CD14-positive monocyte (primary cell): ENCODE measurements at regions not wholly inside any gene's neighbourhood (a gene's known extent, or its start where the extent isn't known, plus 50 kb on each side); places are given as distances from the start of the nearest gene placed in this dataset.

Source experiments
- DNase-seq, 3 donors: peaks; one replicate each; pipeline ENCODE4 v3.0.0-alpha.2; 2011 to 2022
- H2AFZ ChIP-seq: 2 replicates; pipeline ENCODE4 v1.6.0; 2012; ENCODE audit warnings: mild to moderate bottlenecking, low read depth, low read length, inconsistent platforms; ENCODE audit not compliant: insufficient read depth, poor library complexity, severe bottlenecking
- H3K27ac ChIP-seq, 2 donors: 1 replicate in 1 of 2; 2 replicates in 1 of 2; pipeline ENCODE4 v1.5.1; 2012 to 2013; ENCODE audit warnings: low read length in 2 of 2, control low read depth in 1 of 2, inconsistent platforms in 1 of 2, low read depth in 1 of 2, mild to moderate bottlenecking in 1 of 2
- H3K27me3 ChIP-seq, 2 donors: one replicate each; pipeline versions ENCODE4 v1.6.0 to v1.6.1; 2011 to 2013; ENCODE audit warnings: low read length in 2 of 2; ENCODE audit not compliant: control insufficient read depth in 2 of 2, insufficient read depth in 2 of 2
- H3K36me3 ChIP-seq, 2 donors: replicated peaks in 1 of 2; 1 replicate in 1 of 2; 2 replicates in 1 of 2; pipeline versions ENCODE4 v1.5.1 to v1.6.1; 2012 to 2013; ENCODE audit warnings: low read length in 2 of 2, control low read depth in 1 of 2, inconsistent platforms in 1 of 2, mild to moderate bottlenecking in 1 of 2; ENCODE audit not compliant: insufficient read depth in 2 of 2, control insufficient read depth in 1 of 2
- H3K4me1 ChIP-seq, 2 donors: 1 replicate in 1 of 2; 2 replicates in 1 of 2; pipeline versions ENCODE4 v1.5.1 to v1.6.1; 2012 to 2013; ENCODE audit warnings: low read length in 2 of 2, control low read depth in 1 of 2, inconsistent platforms in 1 of 2, mild to moderate bottlenecking in 1 of 2, moderate library complexity in 1 of 2; ENCODE audit not compliant: insufficient read depth in 2 of 2, control insufficient read depth in 1 of 2
- H3K4me2 ChIP-seq: replicated peaks from 2 replicates; pipeline ENCODE3; 2012; ENCODE audit warnings: low read length, moderate library complexity, mild to moderate bottlenecking; ENCODE audit not compliant: poor library complexity, severe bottlenecking; ENCODE audit errors: extremely low read depth
- H3K4me3 ChIP-seq, 3 experiments: fragments of 200-600 bp in 1 of 3; sonication (generic) in 1 of 3; replicated peaks in 1 of 3; 1 replicate in 2 of 3; 2 replicates in 1 of 3; pipeline ENCODE4 v1.5.1; 2011 to 2013; ENCODE audit warnings: low read length in 3 of 3, mild to moderate bottlenecking in 3 of 3, control low read depth in 2 of 3, low read depth in 2 of 3, inconsistent platforms in 1 of 3, moderate library complexity in 1 of 3
- H3K79me2 ChIP-seq: 2 replicates; pipeline ENCODE4 v1.6.0; 2012; ENCODE audit warnings: mild to moderate bottlenecking, control low read depth, inconsistent platforms, low read length, moderate library complexity; ENCODE audit not compliant: insufficient read depth
- H3K9ac ChIP-seq: 2 replicates; pipeline ENCODE4 v1.6.0; 2017; ENCODE audit warnings: low read length, mild to moderate bottlenecking; ENCODE audit not compliant: insufficient read depth, poor library complexity, severe bottlenecking
- H3K9me3 ChIP-seq, 2 donors: replicated peaks in 1 of 2; 1 replicate in 1 of 2; 2 replicates in 1 of 2; pipeline versions ENCODE4 v1.5.1 to v1.6.1; 2012 to 2013; ENCODE audit warnings: low read length in 2 of 2, control low read depth in 1 of 2; ENCODE audit not compliant: control insufficient read depth in 1 of 2, insufficient read depth in 1 of 2
- H4K20me1 ChIP-seq: 2 replicates; pipeline ENCODE4 v1.6.0; 2012; ENCODE audit warnings: mild to moderate bottlenecking, low read length, control low read depth, moderate library complexity; ENCODE audit not compliant: insufficient read depth
- H3K27ac Mint-ChIP-seq, 7 donors: one replicate each; pipeline ENCODE4 v1.8.0; 2020; ENCODE audit warnings: mild to moderate bottlenecking in 7 of 7, mixed read lengths in 7 of 7, moderate library complexity in 6 of 7, inconsistent platforms in 2 of 7
- H3K27me3 Mint-ChIP-seq, 3 donors: one replicate each; pipeline ENCODE4 v1.8.0; 2021 to 2022; ENCODE audit warnings: low read depth in 3 of 3, mild to moderate bottlenecking in 3 of 3, mixed read lengths in 3 of 3, moderate library complexity in 3 of 3, inconsistent platforms in 1 of 3
- H3K36me3 Mint-ChIP-seq, 2 donors: one replicate each; pipeline ENCODE4 v1.8.0; 2020; ENCODE audit warnings: mixed read lengths in 2 of 2, inconsistent platforms in 1 of 2, mild to moderate bottlenecking in 1 of 2
- H3K4me1 Mint-ChIP-seq: one replicate; pipeline ENCODE4 v1.8.0; 2020; ENCODE audit warnings: mild to moderate bottlenecking, mixed read lengths
- H3K4me3 Mint-ChIP-seq, 2 donors: one replicate each; pipeline ENCODE4 v1.8.0; 2020; ENCODE audit warnings: mild to moderate bottlenecking in 2 of 2, mixed read lengths in 2 of 2, moderate library complexity in 1 of 2
- H3K9me3 Mint-ChIP-seq, 7 donors: one replicate each; pipeline ENCODE4 v1.8.0; 2020 to 2022; ENCODE audit warnings: mixed read lengths in 7 of 7, mild to moderate bottlenecking in 6 of 7, moderate library complexity in 6 of 7, inconsistent platforms in 2 of 7
- CTCF ChIP-seq: fragments of 200-600 bp; IDR thresholded peaks from one replicate; pipeline ENCODE4 v1.8.0; 2022; ENCODE audit warnings: antibody characterized with exemption, mild to moderate bottlenecking
- WGBS: methylation state at CpG from one replicate; pipeline ENCODE4 v1.1.5; 2013; ENCODE audit warnings: missing lambda C conversion rate; ENCODE audit not compliant: insufficient coverage; 5-methylcytosine and 5-hydroxymethylcytosine counted together
- intact Hi-C, 2 donors: fragments of 100-400 bp; cut with micrococcal nuclease; formaldehyde crosslinking; loops; one replicate each; pipeline versions ENCODE4 v1.15.0 to v1.15.1; 2023

DNA sequence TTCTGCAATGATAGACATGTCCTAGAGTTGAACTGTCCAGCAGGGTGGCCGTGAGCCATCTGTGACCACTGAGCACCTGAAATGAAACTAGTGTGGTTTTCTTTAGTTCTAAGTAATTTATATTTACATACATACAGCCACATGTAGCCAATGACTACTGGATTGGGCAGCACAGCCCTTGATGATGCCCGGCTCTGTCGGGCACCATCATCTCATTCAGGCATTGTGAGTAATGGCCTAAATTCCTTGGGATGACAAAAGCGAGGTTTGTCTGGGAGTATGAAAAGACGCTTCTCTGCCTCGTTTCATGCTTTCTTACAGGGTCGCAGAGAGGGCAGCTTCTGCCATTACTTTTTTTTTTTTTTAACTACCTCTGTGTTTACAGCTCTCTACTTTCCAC, 251.9 kb upstream of the HES1 start:
- Histone ChIP-seq H4K20me1 (no peaks in the 10 kb centered on the region), H3K79me2 (no peaks in the 10 kb centered on the region), H3K9me3 (no peaks in the 10 kb centered on the region), H3K27ac (no peak overlapping the region), H3K36me3 (no peaks in the 10 kb centered on the region), H3K9ac (no peak overlapping the region), H2AFZ (no peak overlapping the region), H3K4me2 (no peak overlapping the region), H3K4me1 (peaks cover 0 to 3% of the 10 kb centered on the region in 2 donors), H3K4me3 (no peak overlapping the region), H3K27me3 (no peaks in the 10 kb centered on the region)
- H3K9me3 Mint-ChIP-seq, result peaks cover 0 to 15% (median 4%) of the 10 kb centered on the region in 7 donors
- intact Hi-C loops, result no loop called here
- H3K36me3 Mint-ChIP-seq, result no peaks in the 10 kb centered on the region
- peaks cover 0 to 8% (median 1%) of the 10 kb centered on the region in 3 donors for H3K27me3 Mint-ChIP-seq
- WGBS, result 97% methylated on average over 5 of the region's 7 CpGs
- no peak overlapping the region for H3K4me3 Mint-ChIP-seq
- H3K27ac Mint-ChIP-seq, result no peak overlapping the region
- peaks cover 12% of the 10 kb centered on the region for H3K4me1 Mint-ChIP-seq
- no peak for DNase-seq
- TF ChIP-seq CTCF, result no peak

GRCh38 chr3:193884652-193885051, 251.3 kb upstream of the HES1 start:
- H3K4me3 ChIP-seq, result no peak overlapping the region
- no peaks in the 10 kb centered on the region for H3K79me2 ChIP-seq
- no peaks in the 10 kb centered on the region for H3K27me3 ChIP-seq
- Mint-ChIP-seq H3K27ac (no peak overlapping the region), H3K36me3 (no peaks in the 10 kb centered on the region), H3K9me3 (peaks cover 0 to 15% (median 4%) of the 10 kb centered on the region in 7 donors), H3K4me3 (no peak overlapping the region), H3K4me1 (peaks cover 8% of the 10 kb centered on the region), H3K27me3 (peaks cover 0 to 3% (median 1%) of the 10 kb centered on the region in 3 donors)
- H4K20me1 ChIP-seq, result no peaks in the 10 kb centered on the region
- TF ChIP-seq CTCF, result no peak
- H3K36me3 ChIP-seq, result no peaks in the 10 kb centered on the region
- 64% methylated on average over 1 of the region's 4 CpGs for WGBS
- H3K4me1 ChIP-seq, result no peaks in the 10 kb centered on the region
- H3K27ac ChIP-seq, result no peak overlapping the region
- no peaks in the 10 kb centered on the region for H3K9me3 ChIP-seq
- intact Hi-C loops, result no loop called here
- H3K9ac ChIP-seq, result no peak overlapping the region
- no peak overlapping the region for H3K4me2 ChIP-seq
- DNase-seq, result no peak
- H2AFZ ChIP-seq, result no peak overlapping the region
